GM18499 (cell line): ENCODE measurements at regions not wholly inside any gene's neighbourhood (a gene's known extent, or its start where the extent isn't known, plus 50 kb on each side); places are given as distances from the start of the nearest gene placed in this dataset.
"Not testable (repeated sequence)": the region's sequence is repeated elsewhere in the genome, so short reads cannot be mapped to it uniquely, and the experiment has no call there.

ENCODE experiments used
- ATAC-seq: cut with Tn5 transposase; IDR thresholded peaks from one replicate; pipeline ENCODE4 v1.9.1; 2021; ENCODE audit warnings: moderate number of reproducible peaks; ENCODE audit not compliant: insufficient read depth, unreplicated experiment

GRCh38 chr5:40235471-40236400, 444.0 kb upstream of the PTGER4 start:
- no peak for ATAC-seq

- ATAC-seq: no peak
Measured at GRCh38 chr5:40233268-40233667, 446.4 kb upstream of the PTGER4 start.

- no peak for ATAC-seq
Measured at GRCh38 chr5:40227931-40228330, 451.8 kb upstream of the PTGER4 start.

DNA sequence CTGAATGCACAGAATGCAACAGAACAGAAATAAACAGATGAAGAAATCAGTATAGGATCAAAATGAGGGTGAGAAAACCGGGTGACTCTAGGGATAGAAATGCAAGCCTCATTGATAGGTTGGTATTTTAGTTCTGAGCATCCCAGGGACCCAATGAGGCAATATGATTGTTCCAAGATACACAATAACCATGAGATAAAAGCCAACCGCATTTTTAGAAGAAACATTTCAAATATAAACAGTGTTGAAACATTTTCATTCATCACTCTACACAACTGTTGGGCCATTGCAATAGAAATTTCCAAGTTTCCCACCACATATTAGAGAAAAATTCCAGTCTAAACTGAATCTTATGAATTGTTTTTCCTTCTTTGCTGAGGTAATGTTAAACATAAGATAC, 452.3 kb upstream of the PTGER4 start:
- ATAC-seq: no peak

- ATAC-seq: no peak
Measured at GRCh38 chr5:40226906-40227305, 452.8 kb upstream of the PTGER4 start.

- ATAC-seq: not testable (repeated sequence)
Measured at GRCh38 chr5:40225147-40225546, 454.6 kb upstream of the PTGER4 start.

DNA sequence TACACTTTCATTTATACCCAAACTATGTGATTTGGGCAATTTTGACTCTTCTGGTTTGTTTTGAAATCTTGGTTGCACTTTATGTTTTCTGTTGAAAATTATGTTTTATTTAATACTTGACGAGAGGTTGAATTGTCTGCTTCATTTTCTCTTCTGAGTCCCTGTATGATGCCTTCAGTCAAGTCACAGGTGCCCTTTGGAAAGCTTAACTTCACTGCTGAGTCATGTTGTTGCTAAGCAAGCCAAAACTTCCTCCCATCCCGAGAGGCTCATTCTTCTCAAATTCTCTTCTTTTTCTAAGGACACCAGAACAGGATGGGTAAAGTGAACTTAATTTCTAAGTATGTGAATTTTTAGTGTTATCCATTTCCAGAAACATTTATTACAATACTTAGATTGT, 455.3 kb upstream of the PTGER4 start:
- ATAC-seq: peak; percentile 13

DNA sequence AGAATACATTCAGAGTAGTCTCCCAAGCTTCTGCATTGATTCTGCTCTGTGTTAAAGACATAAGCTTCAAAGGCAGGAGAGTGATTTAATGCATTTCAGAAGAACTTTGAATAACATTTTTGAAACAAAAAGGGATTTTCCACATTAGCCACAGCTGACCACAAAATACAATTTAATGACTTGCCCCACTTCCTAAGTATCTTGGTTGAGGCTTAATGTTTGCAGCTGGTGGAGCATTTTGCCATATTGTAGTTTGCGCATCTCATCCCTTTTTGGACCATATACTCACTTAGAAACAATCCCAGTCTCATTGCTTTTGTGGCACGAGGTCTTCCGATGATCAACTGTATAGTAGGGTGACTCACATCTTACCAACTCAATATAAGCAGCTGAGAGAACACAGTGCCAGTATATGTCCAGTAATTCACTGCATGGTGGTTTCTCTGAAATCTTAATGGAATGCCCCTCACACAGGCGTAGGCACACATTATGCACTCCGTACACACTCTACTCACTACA, 455.8 kb upstream of the PTGER4 start:
- ATAC-seq: peak; percentile 53

DNA sequence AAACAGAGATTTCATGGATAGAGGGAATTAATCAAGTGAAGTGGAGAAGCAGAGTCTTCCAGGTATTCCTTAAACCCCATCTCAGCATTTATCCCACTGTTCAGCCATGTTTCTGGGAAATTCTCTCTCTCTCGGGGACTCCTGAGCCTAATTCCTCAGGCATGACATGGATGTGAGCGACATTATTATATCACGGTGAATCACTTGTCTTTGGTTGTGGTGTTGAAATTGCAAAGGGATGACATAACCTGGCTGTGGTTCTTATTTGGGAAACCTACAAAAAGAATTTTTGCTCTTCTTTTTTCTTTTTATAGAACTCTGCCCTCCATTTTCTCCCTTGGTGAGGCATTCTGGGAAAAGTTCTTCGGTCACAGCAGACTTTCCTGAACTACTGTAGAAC, 457.9 kb upstream of the PTGER4 start:
- ATAC-seq: no peak

GRCh38 chr5:40221255-40221654, 458.5 kb upstream of the PTGER4 start:
- ATAC-seq: no peak

- ATAC-seq: no peak
Measured at GRCh38 chr5:40220260-40220659, 459.5 kb upstream of the PTGER4 start.

- ATAC-seq: no peak
Measured at GRCh38 chr5:40217553-40217952, 462.2 kb upstream of the PTGER4 start.

DNA sequence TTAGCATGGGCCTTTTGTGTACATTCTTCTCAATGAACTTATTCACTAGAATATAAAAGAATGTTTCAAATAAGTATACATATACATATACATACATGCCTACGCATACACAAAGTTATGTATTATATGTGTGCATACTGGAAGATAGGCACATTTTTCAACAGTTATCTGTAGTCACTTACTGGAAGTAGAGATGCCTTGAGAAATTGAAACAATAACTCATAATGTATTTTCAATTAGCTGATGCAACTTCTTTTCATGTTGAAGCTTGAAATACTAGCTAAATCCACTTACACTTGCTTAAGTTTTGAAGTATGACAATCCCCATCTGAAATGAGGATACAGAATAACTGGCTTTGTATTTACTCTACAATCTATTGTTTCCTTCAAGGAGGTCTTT, 469.0 kb upstream of the PTGER4 start:
- no peak for ATAC-seq

GRCh38 chr5:40206030-40206429, 473.7 kb upstream of the PTGER4 start:
- no peak for ATAC-seq

GRCh38 chr5:40204144-40204543, 475.6 kb upstream of the PTGER4 start:
- ATAC-seq: no peak

- ATAC-seq: no peak
Measured at GRCh38 chr5:40202814-40203440, 476.8 kb upstream of the PTGER4 start.

GRCh38 chr5:40198736-40199135, 481.0 kb upstream of the PTGER4 start:
- ATAC-seq: no peak

- not testable (repeated sequence) for ATAC-seq
Measured at GRCh38 chr5:40195574-40195973, 484.1 kb upstream of the PTGER4 start.

DNA sequence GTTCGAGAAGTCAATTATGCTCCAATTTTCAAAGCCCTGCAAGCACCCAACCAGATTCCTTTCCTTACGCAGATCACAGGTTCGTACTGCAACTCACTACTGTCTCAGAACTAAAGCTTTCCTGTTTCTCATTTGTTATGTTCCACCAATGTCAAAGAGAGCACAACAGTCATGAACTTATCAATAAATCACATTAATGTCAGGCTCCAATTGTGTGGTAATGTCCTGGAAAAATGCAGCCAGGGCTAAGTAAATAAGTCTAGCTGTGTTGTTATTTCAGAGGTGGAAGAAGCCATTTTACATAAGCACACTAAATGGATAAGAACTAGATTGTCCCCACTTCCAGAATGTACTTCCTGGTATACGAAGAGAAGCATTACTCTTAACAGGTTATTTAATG, 488.6 kb upstream of the PTGER4 start:
- ATAC-seq: no peak

DNA sequence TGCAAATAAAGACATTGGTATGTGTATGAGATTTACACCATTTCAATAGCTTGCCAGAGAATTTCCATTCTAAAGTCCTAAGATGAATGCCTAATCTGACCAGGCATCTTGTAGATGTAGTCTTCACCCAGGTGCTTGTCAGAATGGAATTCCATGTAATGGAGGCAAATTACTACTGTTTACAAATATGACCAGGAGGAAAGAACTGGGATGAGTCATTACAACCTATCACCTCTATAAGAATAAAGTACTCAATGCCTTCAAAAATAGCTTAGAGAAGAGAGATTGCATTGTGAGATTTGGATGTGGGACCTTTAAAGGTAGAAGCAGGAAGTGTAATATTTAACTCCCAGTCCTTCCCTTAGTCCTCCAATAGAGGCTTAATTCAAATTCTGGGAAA, 507.0 kb upstream of the PTGER4 start:
- ATAC-seq: no peak

GRCh38 chr5:40171971-40172370, 507.7 kb upstream of the PTGER4 start:
- ATAC-seq: no peak
